Smooth muscle cell (in vitro differentiated cells): ENCODE measurements at regions not wholly inside any gene's neighbourhood (a gene's known extent, or its start where the extent isn't known, plus 50 kb on each side); places are given as distances from the start of the nearest gene placed in this dataset.

Experiments
- DNase-seq: peaks from one replicate; lab custom pipeline; 2025; ENCODE audit not compliant: unreplicated experiment; lab: John Stamatoyannopoulos, UW
- H2AFZ ChIP-seq: fragments of 200-600 bp; sonication (generic); 2 replicates; pipeline ENCODE4 v1.6.0; 2016; ENCODE audit warnings: antibody characterized with exemption, low read depth, mild to moderate bottlenecking
- H3F3A ChIP-seq: fragments of 200-600 bp; sonication (generic); 2 replicates; pipeline ENCODE4 v1.6.0; 2017; ENCODE audit warnings: antibody characterized with exemption, low read depth
- H3K27ac ChIP-seq: fragments of 200-600 bp; sonication (generic); 2 replicates; pipeline ENCODE4 v1.5.1; 2016; ENCODE audit warnings: low read depth, mild to moderate bottlenecking
- H3K27me3 ChIP-seq: fragments of 200-600 bp; sonication (generic); 2 replicates; pipeline ENCODE4 v1.6.1; 2016; ENCODE audit warnings: low read depth, mild to moderate bottlenecking
- H3K36me3 ChIP-seq: fragments of 200-600 bp; sonication (generic); 2 replicates; pipeline ENCODE4 v1.5.1; 2016; ENCODE audit warnings: low read depth
- H3K4me1 ChIP-seq: fragments of 200-600 bp; sonication (generic); 2 replicates; pipeline ENCODE4 v1.5.1; 2016; ENCODE audit warnings: low read depth
- H3K4me2 ChIP-seq: fragments of 200-600 bp; sonication (generic); 2 replicates; pipeline ENCODE4 v1.6.0; 2016; ENCODE audit warnings: mild to moderate bottlenecking
- H3K4me3 ChIP-seq: fragments of 200-600 bp; sonication (generic); 2 replicates; pipeline ENCODE4 v1.5.1; 2016; ENCODE audit warnings: mild to moderate bottlenecking
- H3K79me2 ChIP-seq: fragments of 200-600 bp; sonication (generic); 2 replicates; pipeline ENCODE4 v1.6.0; 2016; ENCODE audit warnings: low read depth, mild to moderate bottlenecking
- H3K9ac ChIP-seq: fragments of 200-600 bp; sonication (generic); 2 replicates; pipeline ENCODE4 v1.6.0; 2016; ENCODE audit warnings: low read depth
- H3K9me3 ChIP-seq: fragments of 200-600 bp; sonication (generic); replicated peaks from 2 replicates; pipeline ENCODE4 v1.5.1; 2016; ENCODE audit warnings: low read depth
- H4K20me1 ChIP-seq: fragments of 200-600 bp; sonication (generic); 2 replicates; pipeline ENCODE4 v1.6.0; 2016; ENCODE audit warnings: low read depth
- CTCF ChIP-seq: fragments of 200-600 bp; sonication (generic); IDR thresholded peaks from 2 replicates; pipeline ENCODE4 v1.5.1; 2017; ENCODE audit warnings: borderline replicate concordance, mild to moderate bottlenecking, antibody characterized with exemption; ENCODE audit not compliant: insufficient read depth, poor library complexity, severe bottlenecking
- WGBS: methylation state at CpG from one replicate; pipeline ENCODE4 v1.1.7; 2016; ENCODE audit warnings: low lambda C conversion rate; 5-methylcytosine and 5-hydroxymethylcytosine counted together

GRCh38 chr16:66093191-66093590 lies 273.3 kb upstream of the CDH5 start:
- H3K4me1 ChIP-seq = peaks cover 4% of the 10 kb centered on the region
- H3F3A ChIP-seq = peaks cover 2% of the 10 kb centered on the region
- H3K36me3 ChIP-seq = no peaks in the 10 kb centered on the region
- no peak for TF ChIP-seq CTCF
- H3K4me3 ChIP-seq = no peak overlapping the region
- no peak overlapping the region for H3K9ac ChIP-seq
- no peaks in the 10 kb centered on the region for H3K27me3 ChIP-seq
- H3K9me3 ChIP-seq = no peaks in the 10 kb centered on the region
- H3K27ac ChIP-seq = no peak overlapping the region
- H3K4me2 ChIP-seq = no peak overlapping the region
- WGBS = 59% methylated on average over 4 of the region's 4 CpGs
- DNase-seq = no peak
- no peak overlapping the region for H2AFZ ChIP-seq
- no peaks in the 10 kb centered on the region for H4K20me1 ChIP-seq
- no peaks in the 10 kb centered on the region for H3K79me2 ChIP-seq

GRCh38 chr16:66091471-66091891 lies 275.0 kb upstream of the CDH5 start:
- Histone ChIP-seq H2AFZ (peak overlapping the region; percentile 28), H3K27ac (no peak overlapping the region), H3K9ac (no peak overlapping the region), H3K27me3 (no peaks in the 10 kb centered on the region), H3F3A (no peaks in the 10 kb centered on the region), H3K9me3 (no peaks in the 10 kb centered on the region), H4K20me1 (no peaks in the 10 kb centered on the region), H3K4me3 (no peak overlapping the region), H3K4me1 (no peaks in the 10 kb centered on the region), H3K4me2 (no peak overlapping the region), H3K79me2 (no peaks in the 10 kb centered on the region), H3K36me3 (no peaks in the 10 kb centered on the region)
- DNase-seq = no peak
- TF ChIP-seq CTCF = no peak

- H3K27me3 ChIP-seq = no peaks in the 10 kb centered on the region
- H3K4me1 ChIP-seq = no peaks in the 10 kb centered on the region
- H3K4me3 ChIP-seq = no peak overlapping the region
- H2AFZ ChIP-seq = no peak overlapping the region
- no peak for DNase-seq
- no peaks in the 10 kb centered on the region for H4K20me1 ChIP-seq
- no peak overlapping the region for H3K9ac ChIP-seq
- no peaks in the 10 kb centered on the region for H3K9me3 ChIP-seq
- no peak for TF ChIP-seq CTCF
- no peak overlapping the region for H3K27ac ChIP-seq
- no peaks in the 10 kb centered on the region for H3K79me2 ChIP-seq
- no peak overlapping the region for H3K4me2 ChIP-seq
- no peaks in the 10 kb centered on the region for H3K36me3 ChIP-seq
- WGBS = 95% methylated on average over 6 of the region's 6 CpGs
- H3F3A ChIP-seq = no peaks in the 10 kb centered on the region
Observed at GRCh38 chr16:66088681-66089080, 277.8 kb upstream of the CDH5 start.

GRCh38 chr16:66087308-66087707 lies 279.2 kb upstream of the CDH5 start:
- no peaks in the 10 kb centered on the region for H3K4me1 ChIP-seq
- H3K9ac ChIP-seq = no peak overlapping the region
- TF ChIP-seq CTCF = no peak
- H3K27ac ChIP-seq = no peak overlapping the region
- no peaks in the 10 kb centered on the region for H4K20me1 ChIP-seq
- no peak overlapping the region for H3K4me3 ChIP-seq
- no peaks in the 10 kb centered on the region for H3K27me3 ChIP-seq
- H2AFZ ChIP-seq = no peak overlapping the region
- no peaks in the 10 kb centered on the region for H3K79me2 ChIP-seq
- no peak overlapping the region for H3K4me2 ChIP-seq
- no peaks in the 10 kb centered on the region for H3K9me3 ChIP-seq
- DNase-seq = no peak
- H3F3A ChIP-seq = no peaks in the 10 kb centered on the region
- H3K36me3 ChIP-seq = no peaks in the 10 kb centered on the region
